ENCODE measurements at regions not wholly inside any gene's neighbourhood (a gene's known extent, or its start where the extent isn't known, plus 50 kb on each side); places are given as distances from the start of the nearest gene placed in this dataset.

DNA sequence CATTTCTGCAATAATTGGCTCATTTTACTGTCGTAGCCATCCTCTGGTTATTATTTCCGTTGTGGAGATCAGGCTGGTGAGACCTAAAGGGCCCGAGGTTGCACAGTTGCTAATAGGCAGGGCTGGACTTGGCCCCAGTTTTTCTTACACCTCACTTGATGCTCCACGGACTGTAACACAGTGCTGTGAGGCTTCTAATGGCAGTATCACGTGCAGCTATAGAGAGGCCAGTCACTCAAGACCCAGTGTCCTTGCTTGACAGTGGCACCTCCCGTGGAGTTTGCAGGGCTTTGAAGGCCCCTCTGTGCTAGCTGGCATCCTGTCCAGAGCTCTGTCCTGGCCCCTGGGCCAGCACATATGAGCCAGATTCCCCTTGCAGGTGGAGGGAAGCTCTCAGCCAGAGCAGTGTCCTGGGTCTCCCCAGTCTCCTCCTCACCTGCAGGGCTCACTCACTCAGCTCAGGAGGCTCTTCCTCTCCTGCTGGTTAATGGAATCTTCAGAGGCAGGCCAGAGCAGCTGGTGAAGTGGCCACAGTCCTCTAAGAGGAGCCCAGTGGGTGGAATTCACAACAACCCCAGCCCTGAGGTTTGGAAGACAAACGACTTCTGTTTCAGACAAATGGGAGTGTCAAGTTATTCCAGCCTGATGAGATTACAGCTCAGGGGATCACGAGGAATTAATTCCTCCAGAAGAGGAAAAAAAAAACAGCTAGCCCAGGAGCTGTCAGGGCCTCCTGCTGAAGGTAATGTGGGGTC is 114.2 kb upstream of the FAM180A start (continued):
- TF ChIP-seq, protein P1, sequence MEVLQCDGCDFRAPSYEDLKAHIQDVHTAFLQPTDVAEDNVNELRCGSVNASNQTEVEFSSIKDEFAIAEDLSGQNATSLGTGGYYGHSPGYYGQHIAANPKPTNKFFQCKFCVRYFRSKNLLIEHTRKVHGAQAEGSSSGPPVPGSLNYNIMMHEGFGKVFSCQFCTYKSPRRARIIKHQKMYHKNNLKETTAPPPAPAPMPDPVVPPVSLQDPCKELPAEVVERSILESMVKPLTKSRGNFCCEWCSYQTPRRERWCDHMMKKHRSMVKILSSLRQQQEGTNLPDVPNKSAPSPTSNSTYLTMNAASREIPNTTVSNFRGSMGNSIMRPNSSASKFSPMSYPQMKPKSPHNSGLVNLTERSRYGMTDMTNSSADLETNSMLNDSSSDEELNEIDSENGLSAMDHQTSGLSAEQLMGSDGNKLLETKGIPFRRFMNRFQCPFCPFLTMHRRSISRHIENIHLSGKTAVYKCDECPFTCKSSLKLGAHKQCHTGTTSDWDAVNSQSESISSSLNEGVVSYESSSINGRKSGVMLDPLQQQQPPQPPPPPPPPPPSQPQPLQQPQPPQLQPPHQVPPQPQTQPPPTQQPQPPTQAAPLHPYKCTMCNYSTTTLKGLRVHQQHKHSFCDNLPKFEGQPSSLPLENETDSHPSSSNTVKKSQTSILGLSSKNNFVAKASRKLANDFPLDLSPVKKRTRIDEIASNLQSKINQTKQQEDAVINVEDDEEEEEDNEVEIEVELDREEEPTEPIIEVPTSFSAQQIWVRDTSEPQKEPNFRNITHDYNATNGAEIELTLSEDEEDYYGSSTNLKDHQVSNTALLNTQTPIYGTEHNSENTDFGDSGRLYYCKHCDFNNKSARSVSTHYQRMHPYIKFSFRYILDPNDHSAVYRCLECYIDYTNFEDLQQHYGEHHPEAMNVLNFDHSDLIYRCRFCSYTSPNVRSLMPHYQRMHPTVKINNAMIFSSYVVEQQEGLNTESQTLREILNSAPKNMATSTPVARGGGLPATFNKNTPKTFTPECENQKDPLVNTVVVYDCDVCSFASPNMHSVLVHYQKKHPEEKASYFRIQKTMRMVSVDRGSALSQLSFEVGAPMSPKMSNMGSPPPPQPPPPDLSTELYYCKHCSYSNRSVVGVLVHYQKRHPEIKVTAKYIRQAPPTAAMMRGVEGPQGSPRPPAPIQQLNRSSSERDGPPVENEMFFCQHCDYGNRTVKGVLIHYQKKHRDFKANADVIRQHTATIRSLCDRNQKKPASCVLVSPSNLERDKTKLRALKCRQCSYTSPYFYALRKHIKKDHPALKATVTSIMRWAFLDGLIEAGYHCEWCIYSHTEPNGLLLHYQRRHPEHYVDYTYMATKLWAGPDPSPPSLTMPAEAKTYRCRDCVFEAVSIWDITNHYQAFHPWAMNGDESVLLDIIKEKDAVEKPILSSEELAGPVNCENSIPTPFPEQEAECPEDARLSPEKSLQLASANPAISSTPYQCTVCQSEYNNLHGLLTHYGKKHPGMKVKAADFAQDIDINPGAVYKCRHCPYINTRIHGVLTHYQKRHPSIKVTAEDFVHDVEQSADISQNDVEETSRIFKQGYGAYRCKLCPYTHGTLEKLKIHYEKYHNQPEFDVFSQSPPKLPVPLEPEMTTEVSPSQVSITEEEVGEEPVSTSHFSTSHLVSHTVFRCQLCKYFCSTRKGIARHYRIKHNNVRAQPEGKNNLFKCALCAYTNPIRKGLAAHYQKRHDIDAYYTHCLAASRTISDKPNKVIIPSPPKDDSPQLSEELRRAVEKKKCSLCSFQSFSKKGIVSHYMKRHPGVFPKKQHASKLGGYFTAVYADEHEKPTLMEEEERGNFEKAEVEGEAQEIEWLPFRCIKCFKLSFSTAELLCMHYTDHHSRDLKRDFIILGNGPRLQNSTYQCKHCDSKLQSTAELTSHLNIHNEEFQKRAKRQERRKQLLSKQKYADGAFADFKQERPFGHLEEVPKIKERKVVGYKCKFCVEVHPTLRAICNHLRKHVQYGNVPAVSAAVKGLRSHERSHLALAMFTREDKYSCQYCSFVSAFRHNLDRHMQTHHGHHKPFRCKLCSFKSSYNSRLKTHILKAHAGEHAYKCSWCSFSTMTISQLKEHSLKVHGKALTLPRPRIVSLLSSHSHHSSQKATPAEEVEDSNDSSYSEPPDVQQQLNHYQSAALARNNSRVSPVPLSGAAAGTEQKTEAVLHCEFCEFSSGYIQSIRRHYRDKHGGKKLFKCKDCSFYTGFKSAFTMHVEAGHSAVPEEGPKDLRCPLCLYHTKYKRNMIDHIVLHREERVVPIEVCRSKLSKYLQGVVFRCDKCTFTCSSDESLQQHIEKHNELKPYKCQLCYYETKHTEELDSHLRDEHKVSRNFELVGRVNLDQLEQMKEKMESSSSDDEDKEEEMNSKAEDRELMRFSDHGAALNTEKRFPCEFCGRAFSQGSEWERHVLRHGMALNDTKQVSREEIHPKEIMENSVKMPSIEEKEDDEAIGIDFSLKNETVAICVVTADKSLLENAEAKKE (CRISPR knock-in tag; IDR thresholded peaks at IDR 0.05): no peak

DNA sequence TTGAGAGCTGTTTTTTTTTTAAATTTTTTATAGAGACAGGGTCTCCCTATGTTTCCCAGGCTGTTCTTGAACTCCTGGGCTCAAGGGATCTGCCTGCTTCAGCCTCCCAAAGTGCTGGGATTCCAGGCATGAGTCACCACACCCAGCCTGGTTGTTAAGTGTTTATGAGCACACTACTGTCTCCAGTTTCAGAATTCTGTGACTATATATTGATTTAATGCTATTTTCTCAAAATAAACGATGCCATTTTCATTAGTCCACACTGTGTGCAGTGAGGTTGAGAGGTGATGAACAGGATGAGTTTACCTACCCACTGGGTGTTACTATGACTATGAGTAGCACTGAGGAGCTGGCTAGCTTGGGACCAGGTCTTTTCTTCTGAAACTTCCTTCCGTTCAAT is 110.9 kb upstream of the FAM180A start:
- ATAC-seq: no peak
- Mint-ChIP-seq H3K4me3 (no peak overlapping the region), H3K27me3 (ENCODE audit: insufficient read depth, low read depth, poor library complexity) (peaks cover 8% of the 10 kb centered on the region), H3K36me3 (ENCODE audit: low read depth) (peaks cover 6% of the 10 kb centered on the region; the same call in 2 of the 3 replicates), H3K4me1 (peaks cover 13% of the 10 kb centered on the region; the same call in 2 of the 3 replicates), H3K27ac (no peak overlapping the region), H3K9me3 (peaks cover 17% of the 10 kb centered on the region)
- H3K79me2 ChIP-seq (replicated peaks; ENCODE audit: insufficient read depth): no peaks in the 10 kb centered on the region
- H3K36me3 ChIP-seq (ENCODE audit: insufficient read depth): no peaks in the 10 kb centered on the region
- no peaks in the 10 kb centered on the region for H4K20me1 ChIP-seq (replicated peaks; ENCODE audit: insufficient read depth)
- peaks cover 10% of the 10 kb centered on the region for H3K4me1 ChIP-seq (ENCODE audit: insufficient read depth)
- no peak overlapping the region for H2AFZ ChIP-seq
- no peaks in the 10 kb centered on the region for H3K9me2 ChIP-seq (ENCODE audit: insufficient read depth)
- no peaks in the 10 kb centered on the region for H3K27me3 ChIP-seq (ENCODE audit: insufficient read depth)
- no peak overlapping the region for H3K27ac ChIP-seq (ENCODE audit: low read depth)
- no peak overlapping the region for H3K4me2 ChIP-seq
- no peak for DNase-seq (ENCODE audit: low spot score)
- no peaks in the 10 kb centered on the region for H3F3A ChIP-seq (replicated peaks; ENCODE audit: low read depth)
- H3K4me3 ChIP-seq: no peak overlapping the region
- no peak for TF ChIP-seq NANOG (IDR thresholded peaks at IDR 0.05; ENCODE audit: borderline replicate concordance)
- TF ChIP-seq, protein P2, sequence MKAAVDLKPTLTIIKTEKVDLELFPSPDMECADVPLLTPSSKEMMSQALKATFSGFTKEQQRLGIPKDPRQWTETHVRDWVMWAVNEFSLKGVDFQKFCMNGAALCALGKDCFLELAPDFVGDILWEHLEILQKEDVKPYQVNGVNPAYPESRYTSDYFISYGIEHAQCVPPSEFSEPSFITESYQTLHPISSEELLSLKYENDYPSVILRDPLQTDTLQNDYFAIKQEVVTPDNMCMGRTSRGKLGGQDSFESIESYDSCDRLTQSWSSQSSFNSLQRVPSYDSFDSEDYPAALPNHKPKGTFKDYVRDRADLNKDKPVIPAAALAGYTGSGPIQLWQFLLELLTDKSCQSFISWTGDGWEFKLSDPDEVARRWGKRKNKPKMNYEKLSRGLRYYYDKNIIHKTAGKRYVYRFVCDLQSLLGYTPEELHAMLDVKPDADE (IDR thresholded peaks at IDR 0.05): no peak
- TF ChIP-seq CREB1 (CRISPR knock-in tag; IDR thresholded peaks at IDR 0.05; ENCODE audit: low read depth): no peak
- TF ChIP-seq STAT1 (IDR thresholded peaks at IDR 0.05; ENCODE audit: unreplicated experiment): no peak
- no peak for TF ChIP-seq EZH2 (IDR thresholded peaks at IDR 0.05; ENCODE audit: low read depth, unreplicated experiment)
- TF ChIP-seq JUNB (IDR thresholded peaks at IDR 0.05; ENCODE audit: unreplicated experiment): no peak
- TF ChIP-seq, protein P3, sequence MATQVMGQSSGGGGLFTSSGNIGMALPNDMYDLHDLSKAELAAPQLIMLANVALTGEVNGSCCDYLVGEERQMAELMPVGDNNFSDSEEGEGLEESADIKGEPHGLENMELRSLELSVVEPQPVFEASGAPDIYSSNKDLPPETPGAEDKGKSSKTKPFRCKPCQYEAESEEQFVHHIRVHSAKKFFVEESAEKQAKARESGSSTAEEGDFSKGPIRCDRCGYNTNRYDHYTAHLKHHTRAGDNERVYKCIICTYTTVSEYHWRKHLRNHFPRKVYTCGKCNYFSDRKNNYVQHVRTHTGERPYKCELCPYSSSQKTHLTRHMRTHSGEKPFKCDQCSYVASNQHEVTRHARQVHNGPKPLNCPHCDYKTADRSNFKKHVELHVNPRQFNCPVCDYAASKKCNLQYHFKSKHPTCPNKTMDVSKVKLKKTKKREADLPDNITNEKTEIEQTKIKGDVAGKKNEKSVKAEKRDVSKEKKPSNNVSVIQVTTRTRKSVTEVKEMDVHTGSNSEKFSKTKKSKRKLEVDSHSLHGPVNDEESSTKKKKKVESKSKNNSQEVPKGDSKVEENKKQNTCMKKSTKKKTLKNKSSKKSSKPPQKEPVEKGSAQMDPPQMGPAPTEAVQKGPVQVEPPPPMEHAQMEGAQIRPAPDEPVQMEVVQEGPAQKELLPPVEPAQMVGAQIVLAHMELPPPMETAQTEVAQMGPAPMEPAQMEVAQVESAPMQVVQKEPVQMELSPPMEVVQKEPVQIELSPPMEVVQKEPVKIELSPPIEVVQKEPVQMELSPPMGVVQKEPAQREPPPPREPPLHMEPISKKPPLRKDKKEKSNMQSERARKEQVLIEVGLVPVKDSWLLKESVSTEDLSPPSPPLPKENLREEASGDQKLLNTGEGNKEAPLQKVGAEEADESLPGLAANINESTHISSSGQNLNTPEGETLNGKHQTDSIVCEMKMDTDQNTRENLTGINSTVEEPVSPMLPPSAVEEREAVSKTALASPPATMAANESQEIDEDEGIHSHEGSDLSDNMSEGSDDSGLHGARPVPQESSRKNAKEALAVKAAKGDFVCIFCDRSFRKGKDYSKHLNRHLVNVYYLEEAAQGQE (IDR thresholded peaks at IDR 0.05; ENCODE audit: unreplicated experiment): no peak
- TF ChIP-seq ZNF331 (CRISPR knock-in tag; IDR thresholded peaks at IDR 0.05; ENCODE audit: low read depth): no peak

Data from GM23338 (cell line).